Fibroblast of skin of right quadriceps (primary cell): ENCODE measurements at regions not wholly inside any gene's neighbourhood (a gene's known extent, or its start where the extent isn't known, plus 50 kb on each side); places are given as distances from the start of the nearest gene placed in this dataset.

Experiments used
- DNase-seq: peaks from one replicate; pipeline ENCODE4 v3.0.0-alpha.2; 2013

- no peak for DNase-seq
Measured at GRCh38 chr6:22954749-22955385, 385.5 kb downstream of the HDGFL1 start.

- no peak for DNase-seq
Measured at GRCh38 chr6:22956029-22956681, 386.8 kb downstream of the HDGFL1 start.

GRCh38 chr6:22958677-22959076, 389.3 kb downstream of the HDGFL1 start:
- DNase-seq: no peak

- no peak for DNase-seq
Measured at GRCh38 chr6:22959571-22959970, 390.2 kb downstream of the HDGFL1 start.

- DNase-seq: no peak
Measured at GRCh38 chr6:22964334-22964733, 395.0 kb downstream of the HDGFL1 start.

GRCh38 chr6:22965889-22966288, 396.5 kb downstream of the HDGFL1 start:
- no peak for DNase-seq

- no peak for DNase-seq
Measured at GRCh38 chr6:22966691-22967422, 397.5 kb downstream of the HDGFL1 start.

GRCh38 chr6:22970004-22970403, 400.6 kb downstream of the HDGFL1 start:
- no peak for DNase-seq

GRCh38 chr6:22972771-22973170, 403.4 kb downstream of the HDGFL1 start:
- no peak for DNase-seq

GRCh38 chr6:22975079-22975478, 405.7 kb downstream of the HDGFL1 start:
- no peak for DNase-seq

- peak; percentile 47 for DNase-seq
Measured at GRCh38 chr6:22980446-22980845, 411.1 kb downstream of the HDGFL1 start.

GRCh38 chr6:23002044-23002619, 432.8 kb downstream of the HDGFL1 start:
- no peak for DNase-seq

GRCh38 chr6:23003671-23004467, 434.5 kb downstream of the HDGFL1 start:
- peak; percentile 90 for DNase-seq

- no peak for DNase-seq
Measured at GRCh38 chr6:23006656-23007055, 437.3 kb downstream of the HDGFL1 start.

- DNase-seq: no peak
Measured at GRCh38 chr6:23011615-23012014, 442.2 kb downstream of the HDGFL1 start.

GRCh38 chr6:23013776-23014175, 444.4 kb downstream of the HDGFL1 start:
- peak; percentile 22 for DNase-seq

GRCh38 chr6:23016696-23017095, 447.3 kb downstream of the HDGFL1 start:
- DNase-seq: peak; percentile 36

- no peak for DNase-seq
Measured at GRCh38 chr6:23021487-23021886, 452.1 kb downstream of the HDGFL1 start.

GRCh38 chr6:23027281-23027680, 457.9 kb downstream of the HDGFL1 start:
- no peak for DNase-seq

GRCh38 chr6:23031986-23032385, 462.6 kb downstream of the HDGFL1 start:
- DNase-seq: peak; percentile 4

GRCh38 chr6:23034926-23035325, 465.6 kb downstream of the HDGFL1 start:
- DNase-seq: no peak

GRCh38 chr6:23036406-23036983, 467.1 kb downstream of the HDGFL1 start:
- DNase-seq: no peak

- DNase-seq: no peak
Measured at GRCh38 chr6:23040899-23041298, 471.5 kb downstream of the HDGFL1 start.
